Neuronal stem cell (in vitro differentiated cells): ENCODE measurements at regions not wholly inside any gene's neighbourhood (a gene's known extent, or its start where the extent isn't known, plus 50 kb on each side); places are given as distances from the start of the nearest gene placed in this dataset.

Source experiments
- DNase-seq: peaks from one replicate; pipeline ENCODE4 v3.0.0-alpha.2; 2013; ENCODE audit warnings: low spot score
- H2AFZ ChIP-seq: one replicate; pipeline ENCODE4 v1.6.1; 2013; ENCODE audit warnings: mild to moderate bottlenecking, low read length, inconsistent platforms
- H2AK5ac ChIP-seq: 2 replicates; pipeline ENCODE4 v1.6.1; 2013; ENCODE audit warnings: low read depth, mild to moderate bottlenecking, inconsistent platforms, low read length, moderate library complexity, mixed read lengths
- H2BK120ac ChIP-seq: 2 replicates; pipeline ENCODE4 v1.6.1; 2013; ENCODE audit warnings: low read depth, mild to moderate bottlenecking, inconsistent platforms, low read length, moderate library complexity, mixed read lengths
- H2BK12ac ChIP-seq: one replicate; pipeline ENCODE4 v1.6.1; 2013; ENCODE audit warnings: low read length, inconsistent platforms
- H2BK15ac ChIP-seq: 2 replicates; pipeline ENCODE4 v1.6.1; 2013; ENCODE audit warnings: mild to moderate bottlenecking, low read length, inconsistent platforms, mixed read lengths
- H2BK5ac ChIP-seq: one replicate; pipeline ENCODE4 v1.6.1; 2013; ENCODE audit warnings: inconsistent platforms, mild to moderate bottlenecking, low read length, moderate library complexity
- H3K14ac ChIP-seq: one replicate; pipeline ENCODE4 v1.6.1; 2013; ENCODE audit warnings: low read length, inconsistent platforms
- H3K18ac ChIP-seq: 2 replicates; pipeline ENCODE4 v1.6.1; 2013; ENCODE audit warnings: low read length, inconsistent platforms
- H3K23ac ChIP-seq: 2 replicates; pipeline ENCODE4 v1.6.1; 2013; ENCODE audit warnings: low read depth, mild to moderate bottlenecking, mixed read lengths, low read length, inconsistent platforms; ENCODE audit not compliant: poor library complexity
- H3K27ac ChIP-seq: replicated peaks from 3 replicates; pipeline ENCODE4 v1.5.1; 2013; ENCODE audit warnings: low read length, inconsistent platforms
- H3K27me3 ChIP-seq, 3 experiments: 2 replicates each; pipeline ENCODE4 v1.6.1; 2013; ENCODE audit warnings: low read length in 3 of 3, mild to moderate bottlenecking in 2 of 3, inconsistent platforms in 1 of 3, low read depth in 1 of 3, mixed read lengths in 1 of 3, moderate library complexity in 1 of 3; ENCODE audit not compliant: control insufficient read depth in 3 of 3, insufficient read depth in 3 of 3
- H3K36me3 ChIP-seq, 2 donors: replicated peaks in 1 of 2; 2 replicates each; pipeline ENCODE4 v1.6.1; 2013; ENCODE audit warnings: low read length in 2 of 2; ENCODE audit not compliant: control insufficient read depth in 2 of 2, insufficient read depth in 2 of 2
- H3K4ac ChIP-seq: 2 replicates; pipeline ENCODE4 v1.6.1; 2013; ENCODE audit warnings: inconsistent platforms, mild to moderate bottlenecking, low read length, moderate library complexity
- H3K4me1 ChIP-seq, 2 donors: 1 replicate in 1 of 2; 2 replicates in 1 of 2; pipeline ENCODE4 v1.6.1; 2013; ENCODE audit warnings: low read length in 2 of 2, low read depth in 1 of 2; ENCODE audit not compliant: control insufficient read depth in 2 of 2, insufficient read depth in 1 of 2
- H3K4me2 ChIP-seq: one replicate; pipeline ENCODE4 v1.6.1; 2013; ENCODE audit warnings: mild to moderate bottlenecking, low read length, inconsistent platforms; ENCODE audit not compliant: insufficient read depth, poor library complexity, severe bottlenecking
- H3K4me3 ChIP-seq, 2 donors: 2 replicates each; pipeline ENCODE4 v1.5.1; 2013; ENCODE audit warnings: low read length in 2 of 2, mild to moderate bottlenecking in 2 of 2, inconsistent platforms in 1 of 2, moderate library complexity in 1 of 2
- H3K79me1 ChIP-seq: one replicate; pipeline ENCODE4 v1.6.1; 2013; ENCODE audit warnings: low read depth, mild to moderate bottlenecking, inconsistent platforms, low read length, moderate library complexity
- H3K9ac ChIP-seq: one replicate; pipeline ENCODE4 v1.6.1; 2013; ENCODE audit warnings: mild to moderate bottlenecking, low read depth, low read length, inconsistent platforms; ENCODE audit not compliant: poor library complexity
- H3K9me3 ChIP-seq, 2 donors: replicated peaks in 1 of 2; 2 replicates each; pipeline versions ENCODE3 to v1.6.1; 2013; ENCODE audit warnings: low read length in 2 of 2, mild to moderate bottlenecking in 2 of 2, inconsistent platforms in 1 of 2, low read depth in 1 of 2, mixed read lengths in 1 of 2, moderate library complexity in 1 of 2; ENCODE audit not compliant: control insufficient read depth in 2 of 2, insufficient read depth in 1 of 2
- H4K8ac ChIP-seq: one replicate; pipeline ENCODE4 v1.6.1; 2013; ENCODE audit warnings: low read depth, mild to moderate bottlenecking, inconsistent platforms, low read length, moderate library complexity
- H4K91ac ChIP-seq: one replicate; pipeline ENCODE4 v1.6.1; 2013; ENCODE audit warnings: low read length, low read depth, mild to moderate bottlenecking, inconsistent platforms; ENCODE audit not compliant: poor library complexity
- WGBS, 2 donors: extraction: QIAGEN DNeasy Blood & Tissue Kit; methylation state at CpG; one replicate each; pipeline ENCODE4 v1.1.7; 2013; ENCODE audit warnings: missing lambda C conversion rate in 2 of 2, mixed read lengths in 1 of 2; ENCODE audit not compliant: insufficient read length in 2 of 2, insufficient replicate concordance in 1 of 2; ENCODE audit errors: extremely low coverage in 2 of 2; 5-methylcytosine and 5-hydroxymethylcytosine counted together

GRCh38 chr7:46143421-46143820 lies 222.3 kb upstream of the IGFBP3 start:
- H3K9me3 ChIP-seq: peaks cover 0 to 4% of the 10 kb centered on the region in 2 donors
- WGBS, 2 donors: no CpG with 5 or more reads among the region's 2 CpGs

DNA sequence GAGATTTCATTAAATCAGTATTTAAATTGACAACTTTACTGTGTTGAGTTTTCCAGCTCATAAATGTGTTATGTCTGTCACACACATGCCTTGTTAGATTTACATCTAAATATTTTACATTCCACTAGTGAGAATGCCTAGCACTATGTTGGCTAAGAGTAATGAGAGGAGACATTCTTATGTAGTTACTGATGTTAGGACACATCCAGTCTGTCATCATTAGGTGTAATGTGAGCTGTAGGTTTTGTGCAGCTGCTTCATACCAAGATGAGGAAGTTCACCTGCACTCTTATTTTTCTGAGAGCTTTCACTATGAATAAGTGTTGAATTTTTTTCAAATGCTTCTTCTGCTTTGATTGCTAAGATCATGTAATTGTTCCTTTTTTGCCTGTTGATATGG lies 218.0 kb upstream of the IGFBP3 start:
- no peak overlapping the region for H2AFZ ChIP-seq
- no peak overlapping the region for H2BK15ac ChIP-seq
- no peak overlapping the region for H2BK120ac ChIP-seq
- H3K9ac ChIP-seq: no peak overlapping the region
- no peak overlapping the region for H2BK5ac ChIP-seq
- no peak overlapping the region for H3K23ac ChIP-seq
- no peak overlapping the region for H4K91ac ChIP-seq
- no peak overlapping the region for H3K4me3 ChIP-seq
- no peak overlapping the region for H3K14ac ChIP-seq
- H3K27ac ChIP-seq: no peak overlapping the region
- H2AK5ac ChIP-seq: no peak overlapping the region
- no peak overlapping the region for H3K4ac ChIP-seq
- peaks cover 0 to 4% of the 10 kb centered on the region in 2 donors for H3K9me3 ChIP-seq
- H3K79me1 ChIP-seq: no peaks in the 10 kb centered on the region
- no peak overlapping the region for H4K8ac ChIP-seq
- no peaks in the 10 kb centered on the region for H3K27me3 ChIP-seq
- H3K4me1 ChIP-seq: no peaks in the 10 kb centered on the region
- DNase-seq: no peak
- H3K4me2 ChIP-seq: no peak overlapping the region
- H3K18ac ChIP-seq: no peak overlapping the region
- no peak overlapping the region for H2BK12ac ChIP-seq
- no peaks in the 10 kb centered on the region for H3K36me3 ChIP-seq

More at GRCh38 chr7:46143421-46143820, 222.3 kb upstream of the IGFBP3 start:
- Histone ChIP-seq H4K8ac (no peak overlapping the region), H2BK15ac (no peak overlapping the region), H3K79me1 (no peaks in the 10 kb centered on the region), H3K27me3 (no peaks in the 10 kb centered on the region), H3K4me3 (no peak overlapping the region), H2BK12ac (no peak overlapping the region), H3K9ac (no peak overlapping the region), H3K4me2 (no peak overlapping the region), H3K4ac (no peak overlapping the region), H2BK5ac (no peak overlapping the region), H3K23ac (no peak overlapping the region), H2AK5ac (no peak overlapping the region), H3K4me1 (peaks cover 4 to 9% of the 10 kb centered on the region in 2 donors), H3K14ac (no peak overlapping the region), H3K36me3 (no peaks in the 10 kb centered on the region), H3K18ac (no peak overlapping the region), H4K91ac (no peak overlapping the region), H2BK120ac (no peak overlapping the region), H2AFZ (peak overlapping the region; percentile 8), H3K27ac (no peak overlapping the region)
- DNase-seq: no peak

- no peak overlapping the region for H3K27ac ChIP-seq
- no peak overlapping the region for H3K4me2 ChIP-seq
- H2AK5ac ChIP-seq: no peak overlapping the region
- no peaks in the 10 kb centered on the region for H3K79me1 ChIP-seq
- H3K4ac ChIP-seq: no peak overlapping the region
- no peak overlapping the region for H2BK15ac ChIP-seq
- H3K18ac ChIP-seq: no peak overlapping the region
- no peak overlapping the region for H2AFZ ChIP-seq
- no peak overlapping the region for H2BK5ac ChIP-seq
- no peak for DNase-seq
- no peak overlapping the region for H2BK12ac ChIP-seq
- H3K4me3 ChIP-seq: no peak overlapping the region
- no peak overlapping the region for H4K91ac ChIP-seq
- H3K14ac ChIP-seq: no peak overlapping the region
- no peak overlapping the region for H3K9ac ChIP-seq
- no peak overlapping the region for H2BK120ac ChIP-seq
- H3K9me3 ChIP-seq: no peaks in the 10 kb centered on the region
- no peaks in the 10 kb centered on the region for H3K27me3 ChIP-seq
- H3K36me3 ChIP-seq: no peaks in the 10 kb centered on the region
- no peaks in the 10 kb centered on the region for H3K4me1 ChIP-seq
- WGBS, 2 donors: no CpG with 5 or more reads among the region's 3 CpGs
- no peak overlapping the region for H4K8ac ChIP-seq
- H3K23ac ChIP-seq: no peak overlapping the region
These were observed 216.7 kb upstream of the IGFBP3 start for GRCh38 chr7:46137725-46138124.

GRCh38 chr7:46135557-46135956 lies 214.5 kb upstream of the IGFBP3 start:
- no peak overlapping the region for H3K23ac ChIP-seq
- no peak overlapping the region for H3K4me3 ChIP-seq
- H2BK15ac ChIP-seq: no peak overlapping the region
- H3K36me3 ChIP-seq: no peaks in the 10 kb centered on the region
- H2BK12ac ChIP-seq: no peak overlapping the region
- no peak overlapping the region for H2BK120ac ChIP-seq
- H3K18ac ChIP-seq: no peak overlapping the region
- H3K27ac ChIP-seq: no peak overlapping the region
- no peak overlapping the region for H2BK5ac ChIP-seq
- H3K4me2 ChIP-seq: no peak overlapping the region
- no peak overlapping the region for H3K4ac ChIP-seq
- no peak overlapping the region for H4K8ac ChIP-seq
- H3K4me1 ChIP-seq: peaks cover 0 to 3% of the 10 kb centered on the region in 2 donors
- H3K14ac ChIP-seq: no peak overlapping the region
- H4K91ac ChIP-seq: no peak overlapping the region
- no peak for DNase-seq
- no peaks in the 10 kb centered on the region for H3K79me1 ChIP-seq
- H3K9ac ChIP-seq: no peak overlapping the region
- H2AK5ac ChIP-seq: no peak overlapping the region
- H3K9me3 ChIP-seq: no peaks in the 10 kb centered on the region
- H3K27me3 ChIP-seq: no peaks in the 10 kb centered on the region
- H2AFZ ChIP-seq: no peak overlapping the region
